NCI-H1092 treated with DMSO at 0.1 percent for 48 hours (cell line): ENCODE measurements at regions not wholly inside any gene's neighbourhood (a gene's known extent, or its start where the extent isn't known, plus 50 kb on each side); places are given as distances from the start of the nearest gene placed in this dataset.

Experiments
- DNase-seq: peaks from one replicate; lab custom pipeline; 2025; lab: John Stamatoyannopoulos, UW

DNA sequence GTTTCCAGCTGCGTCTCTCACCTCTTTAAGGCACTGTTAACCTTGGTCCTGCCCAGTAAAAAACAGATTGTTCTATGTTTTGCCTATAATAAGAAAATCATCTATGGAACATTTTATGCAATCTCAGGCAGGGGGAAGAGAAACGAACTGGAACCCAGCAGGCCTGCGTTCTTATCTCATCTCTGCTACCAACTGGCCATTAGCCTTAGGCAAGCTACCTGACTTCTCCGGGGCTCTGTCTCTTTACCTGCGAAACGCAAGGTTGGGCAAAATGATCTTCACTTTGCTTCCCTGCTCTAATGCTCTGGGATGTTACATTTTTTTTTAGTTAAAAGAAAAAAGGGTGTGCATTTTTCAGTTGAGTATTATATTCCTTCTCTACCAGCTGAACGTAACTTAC lies 70.5 kb upstream of the WIPF1 start:
- DNase-seq, result no peak

DNA sequence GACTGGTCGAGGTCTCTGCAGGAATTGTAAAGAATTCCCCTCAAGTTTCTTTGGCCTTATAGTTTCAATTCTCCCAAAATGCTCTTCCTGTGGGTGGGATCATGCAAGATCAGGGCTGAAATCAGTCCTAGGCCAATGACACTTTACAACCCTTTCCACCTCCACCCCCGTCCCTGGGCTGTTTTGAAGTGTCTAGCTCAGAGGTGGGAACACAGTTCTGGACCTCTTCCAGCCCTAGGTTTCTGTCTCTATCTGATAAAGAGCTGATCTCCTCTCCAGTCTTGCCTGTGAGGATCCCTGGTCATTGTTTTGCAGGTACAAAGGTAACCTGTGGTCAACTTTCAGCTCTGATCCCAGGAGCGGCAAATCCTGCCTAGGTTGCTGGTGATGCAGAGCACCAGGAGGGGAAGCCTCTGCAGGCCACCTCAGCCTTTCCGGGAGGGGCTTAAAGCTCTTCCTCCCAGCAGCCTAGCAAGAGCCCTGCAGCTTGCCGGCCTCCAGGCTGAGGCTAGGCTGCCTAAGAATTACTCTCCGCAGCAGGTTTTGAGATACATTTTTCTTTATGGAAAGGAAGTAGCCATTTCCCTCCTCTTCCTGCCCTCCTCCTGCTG lies 69.8 kb upstream of the WIPF1 start:
- DNase-seq, result no peak

DNA sequence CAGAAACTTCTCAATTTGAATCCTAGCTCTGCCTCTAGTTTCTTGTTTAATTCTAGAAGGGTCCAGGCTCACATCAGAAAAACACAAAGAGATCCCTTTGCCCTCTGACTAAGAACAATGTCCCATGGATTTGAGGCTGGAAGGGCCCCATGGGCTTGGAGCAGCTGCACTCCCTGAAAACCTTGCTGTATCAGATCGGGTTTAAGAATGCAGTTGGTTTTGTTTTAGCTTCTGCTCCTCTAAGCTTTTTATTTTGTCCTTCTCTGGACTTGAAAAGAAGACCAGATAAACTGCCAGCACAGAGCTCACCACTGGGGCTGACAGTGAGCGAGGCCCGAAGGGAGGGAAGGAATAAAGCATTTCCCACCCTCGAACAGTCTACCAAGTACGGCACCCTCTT lies 69.2 kb upstream of the WIPF1 start:
- no peak for DNase-seq

DNA sequence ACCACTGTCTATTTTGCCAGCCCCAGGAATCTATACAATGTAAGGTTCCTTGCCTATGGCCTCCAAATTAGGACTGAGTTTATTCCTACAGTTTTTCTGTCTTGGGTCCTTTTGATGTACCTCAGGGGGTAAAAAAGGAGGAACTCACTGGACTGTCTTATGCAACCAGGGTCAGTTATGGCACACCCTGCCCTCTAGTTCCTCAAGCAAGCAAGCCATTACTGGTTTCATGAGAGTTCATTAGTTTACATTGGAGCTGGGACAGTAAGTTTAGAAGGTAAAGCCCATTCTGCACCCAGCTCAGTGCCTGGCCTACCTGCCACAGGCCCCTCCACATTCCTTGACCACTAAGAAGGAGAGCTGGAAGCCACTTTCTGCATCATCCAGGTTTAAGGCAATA lies 68.7 kb upstream of the WIPF1 start:
- DNase-seq, result no peak

DNA sequence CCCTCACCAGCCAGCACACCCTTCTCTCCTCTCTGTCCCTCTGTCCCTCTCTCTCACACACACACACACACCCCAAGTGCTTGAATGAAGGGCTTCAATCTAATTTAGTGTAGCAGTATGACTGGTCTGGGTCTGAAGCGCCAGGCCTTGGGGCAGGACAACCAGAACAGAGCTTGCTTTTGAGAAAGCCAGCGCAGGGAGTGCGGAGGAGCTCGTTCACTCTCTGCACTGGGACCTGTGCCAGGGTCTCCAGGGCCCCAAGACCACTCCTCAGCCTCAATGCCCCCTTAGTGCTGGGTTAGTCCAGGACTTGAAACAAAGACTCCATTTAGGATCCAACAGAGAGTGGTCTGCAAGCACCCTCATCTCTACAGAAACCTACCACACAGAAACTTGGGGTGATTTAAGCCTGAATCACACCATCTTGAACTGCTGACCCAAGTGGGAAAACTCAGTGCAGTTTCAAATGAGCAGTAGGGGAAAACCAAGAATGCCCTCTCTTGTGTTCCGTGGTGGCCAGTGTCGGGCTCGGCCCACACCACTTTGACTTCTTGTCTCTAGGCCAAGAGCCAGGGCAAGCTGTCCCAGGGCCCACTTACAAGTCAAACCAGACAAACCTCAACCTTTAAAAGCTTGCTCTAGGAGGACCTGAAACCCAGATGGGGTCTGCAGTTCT lies 66.6 kb upstream of the WIPF1 start:
- DNase-seq, result no peak

DNA sequence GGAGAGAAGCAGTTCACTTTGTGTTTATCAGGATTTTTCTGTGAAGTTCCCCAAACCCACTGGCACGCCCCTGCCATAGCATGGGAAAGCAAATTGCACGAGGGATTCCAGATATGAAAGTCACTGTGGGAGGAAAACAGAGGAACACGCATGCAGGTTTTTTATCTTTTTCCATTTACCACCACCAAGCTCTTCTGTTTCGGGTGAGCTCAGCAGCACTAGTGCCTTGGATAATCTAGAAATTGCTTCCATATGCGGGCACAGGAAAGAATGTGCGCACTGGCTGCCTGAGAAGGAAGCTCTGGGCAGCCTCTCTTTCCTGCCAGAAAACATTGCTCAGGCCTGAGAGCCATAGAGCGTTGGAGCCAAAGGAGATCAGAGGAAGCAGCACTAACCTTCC lies 65.9 kb upstream of the WIPF1 start:
- DNase-seq, result no peak

DNA sequence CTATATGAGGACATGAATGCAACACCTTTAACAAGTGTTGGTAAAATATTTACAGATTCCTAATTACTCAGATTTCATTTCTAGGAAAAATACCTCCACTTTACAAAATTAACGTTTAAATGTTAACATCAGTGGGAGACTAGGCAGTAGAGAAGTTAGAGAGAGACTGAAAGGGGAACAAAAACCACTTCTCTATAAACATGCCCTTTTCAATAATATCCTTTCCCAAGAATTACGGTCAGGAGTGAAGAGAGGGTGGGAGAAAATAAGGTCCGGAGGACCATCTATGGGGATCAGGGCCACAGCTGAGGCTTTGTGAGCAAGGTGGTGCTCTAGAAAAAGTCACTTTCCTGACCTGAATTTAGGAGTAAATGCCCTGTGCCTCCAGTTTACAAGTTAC lies 65.3 kb upstream of the WIPF1 start:
- no peak for DNase-seq

DNA sequence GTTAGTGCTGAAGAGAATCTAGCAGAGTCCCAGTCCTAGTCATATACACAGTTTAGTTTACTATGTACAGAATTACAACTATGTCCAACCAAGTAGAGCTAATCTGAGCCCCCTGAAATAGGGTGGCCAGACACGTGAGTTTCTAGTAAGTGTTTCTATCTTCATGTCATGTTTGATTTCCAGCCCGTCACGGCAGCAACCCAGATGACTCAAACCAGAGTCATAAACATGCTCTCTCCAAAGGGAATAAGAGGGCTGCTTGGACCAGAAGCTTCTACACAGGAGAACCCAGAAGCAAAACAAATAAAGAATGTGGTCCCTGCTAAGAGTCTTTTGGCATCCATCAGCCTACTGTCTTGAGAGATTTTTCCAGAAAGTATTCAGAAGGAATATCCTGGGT lies 64.9 kb upstream of the WIPF1 start:
- no peak for DNase-seq

DNA sequence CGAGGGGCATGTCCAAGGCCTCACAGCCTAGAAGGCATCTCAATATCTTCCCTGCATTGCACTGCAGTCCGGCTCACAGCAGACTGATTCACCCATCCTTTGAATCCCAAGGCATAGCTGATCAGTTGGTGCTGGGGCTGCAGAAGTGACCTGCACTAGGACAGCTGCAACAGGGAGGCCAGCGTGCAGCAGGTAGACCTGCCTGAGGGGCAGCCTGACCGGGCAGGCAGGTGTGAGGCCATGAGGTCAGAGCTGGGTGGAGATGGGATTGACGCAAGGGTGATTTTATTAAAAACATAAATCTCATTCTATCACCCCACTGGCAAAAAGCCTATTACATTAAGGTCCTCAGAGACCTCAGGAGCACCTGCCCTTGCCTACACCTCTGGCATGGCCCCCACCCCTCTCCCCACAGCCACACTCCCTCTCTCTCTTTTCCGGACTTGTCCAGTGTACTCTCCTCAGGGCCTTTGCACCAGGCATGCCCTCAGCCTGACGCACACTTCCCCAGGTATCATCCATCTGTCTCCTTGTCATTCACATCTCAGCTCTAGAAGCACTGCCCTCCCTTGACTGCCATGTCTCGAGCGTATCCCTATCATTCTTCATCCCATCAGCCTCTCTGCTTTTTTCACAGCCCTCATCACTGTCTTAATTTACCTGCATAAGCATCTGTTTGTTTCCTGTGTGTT lies 63.5 kb upstream of the WIPF1 start:
- DNase-seq, result no peak

DNA sequence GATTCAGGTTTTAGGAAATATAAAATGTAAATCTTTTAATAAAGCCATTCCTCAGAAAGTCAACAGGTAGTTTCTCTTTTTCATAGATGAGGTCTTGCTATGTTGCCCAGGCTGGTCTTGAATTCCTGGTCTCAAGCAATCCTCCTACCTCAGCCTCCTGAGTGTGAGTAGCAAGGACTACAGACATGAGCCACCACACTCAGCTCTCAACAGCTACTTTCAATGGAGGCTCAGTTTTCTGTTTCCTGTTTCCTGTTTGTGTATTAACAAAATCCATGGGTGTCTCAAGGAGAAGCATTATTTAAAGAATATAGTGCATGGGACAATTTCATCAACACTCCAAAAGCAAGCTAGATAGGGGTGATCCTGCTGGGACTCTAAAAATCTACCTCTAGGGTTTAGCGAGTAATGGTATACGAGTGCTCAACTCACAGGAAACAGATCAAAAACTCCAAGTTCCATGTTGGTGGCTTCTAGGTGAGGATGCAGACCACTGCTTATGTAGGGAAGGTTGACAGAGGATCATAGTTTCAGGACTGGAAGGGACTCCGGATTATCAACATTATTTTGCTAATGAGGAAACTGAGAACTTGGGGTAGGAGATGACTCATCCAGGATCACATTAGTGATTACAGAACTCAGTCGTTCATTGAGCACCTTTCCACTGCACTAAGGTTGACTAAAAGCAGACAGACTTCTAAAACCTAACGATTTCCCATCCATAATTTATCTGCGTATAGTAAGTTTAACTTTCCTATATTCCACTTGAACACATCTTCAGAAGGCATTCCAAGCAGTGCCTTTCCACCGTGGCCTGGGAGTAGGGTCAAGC lies 61.7 kb upstream of the WIPF1 start:
- DNase-seq, result no peak

DNA sequence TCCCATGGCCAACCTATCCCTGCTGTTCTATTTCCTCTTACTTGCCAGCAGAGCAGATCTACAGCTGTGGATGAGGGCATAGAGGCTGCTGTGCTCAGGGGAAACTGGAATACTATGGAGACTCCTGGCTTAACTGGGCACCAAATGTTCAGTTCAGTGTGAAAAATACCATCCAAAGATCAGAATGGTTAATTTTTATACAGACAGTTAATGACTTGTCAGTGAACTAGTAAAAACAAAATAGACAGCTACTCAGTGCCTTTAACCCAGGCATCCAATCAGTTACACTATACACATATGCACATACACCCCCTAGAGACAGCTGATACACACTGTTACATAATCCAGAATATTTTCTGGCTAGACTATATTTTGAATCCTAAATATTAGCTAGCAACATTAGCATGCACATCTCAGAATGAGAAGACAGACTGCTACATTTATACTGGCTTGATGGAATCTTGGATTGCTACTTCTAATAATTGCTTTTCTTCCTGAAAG lies 59.1 kb upstream of the WIPF1 start:
- no peak for DNase-seq

DNA sequence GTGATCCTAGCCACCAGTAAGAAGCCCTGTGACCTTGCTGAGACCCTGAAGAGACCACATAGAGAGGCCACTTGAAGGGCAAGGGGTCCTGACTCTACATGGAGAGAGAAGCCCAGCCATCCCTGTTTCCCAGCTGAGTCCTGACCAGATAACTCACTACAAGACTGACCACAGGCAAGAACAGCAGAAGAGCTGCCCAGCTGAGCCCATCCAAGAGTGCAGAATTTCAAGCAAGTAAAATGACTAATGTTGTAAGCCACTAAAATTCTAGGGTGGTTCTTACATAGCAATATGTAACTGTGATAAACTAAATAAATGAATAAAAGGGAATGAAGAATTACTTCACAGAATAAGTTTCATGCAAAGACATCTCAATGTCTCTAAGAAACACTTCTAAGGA lies 58.4 kb upstream of the WIPF1 start:
- DNase-seq, result no peak

DNA sequence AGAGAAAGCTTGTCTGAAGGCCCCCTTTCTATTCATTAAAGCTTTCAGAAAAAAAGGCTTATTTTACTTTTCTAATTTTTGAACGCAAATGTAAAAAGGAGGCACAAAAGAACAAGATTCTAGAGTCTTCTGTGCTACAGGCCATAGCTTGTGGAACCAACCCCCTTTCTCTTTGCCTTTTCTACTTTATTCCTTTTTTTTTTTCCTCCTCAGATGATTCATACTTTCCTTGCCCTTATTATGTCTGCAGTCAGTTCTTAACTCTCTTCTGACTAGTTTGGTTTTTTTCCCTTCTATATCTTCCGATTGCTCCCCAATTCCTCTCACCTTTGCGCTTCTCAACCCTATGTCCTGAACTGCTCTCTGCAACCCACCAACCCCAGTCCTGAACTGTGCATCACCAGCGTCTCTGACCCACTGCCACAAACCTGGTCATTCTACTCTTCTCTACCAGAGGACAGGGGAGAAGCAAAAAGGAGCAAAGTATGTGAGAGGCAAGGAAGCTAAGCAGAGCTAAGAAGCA lies 56.9 kb upstream of the WIPF1 start:
- no peak for DNase-seq

DNA sequence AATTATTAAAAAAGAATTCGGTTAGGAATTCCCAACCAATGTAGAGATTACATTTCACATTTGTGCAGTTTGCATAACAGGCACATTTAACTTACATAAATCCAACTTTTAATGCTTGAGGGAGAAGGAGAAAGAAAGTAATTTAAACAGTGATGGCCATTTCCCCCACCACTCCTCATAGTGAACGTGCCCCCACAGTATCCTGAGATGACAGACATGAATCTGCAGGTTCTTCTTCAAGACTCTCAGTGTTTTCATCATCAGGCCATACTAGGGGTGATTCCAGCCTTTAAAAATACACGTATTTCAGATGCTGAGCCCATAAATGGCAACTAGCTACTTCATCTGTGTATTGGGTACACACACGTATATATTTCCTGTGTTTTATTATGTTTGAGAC lies 51.3 kb upstream of the WIPF1 start:
- no peak for DNase-seq
